ENCODE measurements at regions not wholly inside any gene's neighbourhood (a gene's known extent, or its start where the extent isn't known, plus 50 kb on each side); places are given as distances from the start of the nearest gene placed in this dataset.

DNA sequence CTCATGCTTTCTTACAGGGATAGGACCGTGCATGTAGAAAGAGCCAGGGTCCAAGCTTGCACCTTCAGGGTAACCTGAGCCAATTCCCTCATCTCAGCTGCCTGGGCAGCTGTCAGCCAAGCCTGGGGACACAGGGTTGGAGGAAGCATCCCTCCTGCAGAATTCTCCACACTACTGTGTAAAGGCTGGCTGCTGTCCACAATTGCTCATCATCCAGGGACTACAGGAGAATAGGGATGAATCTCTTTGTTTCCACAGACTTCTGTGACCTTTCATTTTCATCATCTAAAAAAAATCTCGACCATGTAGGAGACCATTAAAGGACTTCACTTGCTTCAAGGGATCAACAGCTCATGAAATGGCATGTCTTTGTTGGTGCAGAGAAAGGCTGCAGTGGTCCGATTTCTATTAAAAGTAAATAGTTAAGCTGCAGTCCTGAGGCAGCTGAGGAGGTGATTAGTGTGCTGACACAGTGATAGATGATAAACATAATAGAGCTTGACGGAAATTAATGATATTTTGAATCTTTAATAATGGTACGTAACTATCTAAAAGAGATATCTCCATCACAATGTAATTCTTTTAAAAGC lies 74.4 kb upstream of the COPS8 start:
- TF ChIP-seq, protein P1, sequence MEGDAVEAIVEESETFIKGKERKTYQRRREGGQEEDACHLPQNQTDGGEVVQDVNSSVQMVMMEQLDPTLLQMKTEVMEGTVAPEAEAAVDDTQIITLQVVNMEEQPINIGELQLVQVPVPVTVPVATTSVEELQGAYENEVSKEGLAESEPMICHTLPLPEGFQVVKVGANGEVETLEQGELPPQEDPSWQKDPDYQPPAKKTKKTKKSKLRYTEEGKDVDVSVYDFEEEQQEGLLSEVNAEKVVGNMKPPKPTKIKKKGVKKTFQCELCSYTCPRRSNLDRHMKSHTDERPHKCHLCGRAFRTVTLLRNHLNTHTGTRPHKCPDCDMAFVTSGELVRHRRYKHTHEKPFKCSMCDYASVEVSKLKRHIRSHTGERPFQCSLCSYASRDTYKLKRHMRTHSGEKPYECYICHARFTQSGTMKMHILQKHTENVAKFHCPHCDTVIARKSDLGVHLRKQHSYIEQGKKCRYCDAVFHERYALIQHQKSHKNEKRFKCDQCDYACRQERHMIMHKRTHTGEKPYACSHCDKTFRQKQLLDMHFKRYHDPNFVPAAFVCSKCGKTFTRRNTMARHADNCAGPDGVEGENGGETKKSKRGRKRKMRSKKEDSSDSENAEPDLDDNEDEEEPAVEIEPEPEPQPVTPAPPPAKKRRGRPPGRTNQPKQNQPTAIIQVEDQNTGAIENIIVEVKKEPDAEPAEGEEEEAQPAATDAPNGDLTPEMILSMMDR (IDR thresholded peaks at IDR 0.05), result no peak
- TF ChIP-seq POLR2A (IDR thresholded peaks at IDR 0.05), result no peak

Data from body of pancreas (tissue), 4 donors.